ENCODE measurements at regions not wholly inside any gene's neighbourhood (a gene's known extent, or its start where the extent isn't known, plus 50 kb on each side); places are given as distances from the start of the nearest gene placed in this dataset.

DNA sequence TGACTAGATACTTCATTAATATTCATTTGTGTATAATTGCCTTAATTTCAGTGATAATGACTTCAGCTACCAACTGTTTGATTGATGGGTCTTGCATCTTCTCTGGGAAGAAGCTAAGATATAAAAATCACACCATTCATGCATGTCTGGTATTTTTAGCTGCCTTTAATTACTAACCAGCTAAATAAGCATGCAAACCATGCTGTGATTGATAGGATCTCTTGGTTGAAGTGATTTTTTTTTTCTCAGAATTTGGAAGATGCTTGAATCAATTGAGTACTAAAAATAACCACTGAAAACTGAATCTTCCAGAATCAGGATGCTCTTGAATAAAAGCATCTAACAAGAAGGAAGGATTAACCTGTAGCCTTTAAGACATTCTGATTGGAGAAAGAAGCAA is 668.8 kb downstream of the TDRD15 start:
- no peaks in the 10 kb centered on the region for H3K9me3 Mint-ChIP-seq (ENCODE audit: unreplicated experiment)
- H3K4me3 Mint-ChIP-seq (ENCODE audit: unreplicated experiment): no peak overlapping the region
- H3K4me1 ChIP-seq: no peaks in the 10 kb centered on the region
- H3K27me3 ChIP-seq (replicated peaks; ENCODE audit: control insufficient read depth, insufficient read depth, low read length): no peaks in the 10 kb centered on the region
- no peaks in the 10 kb centered on the region for H3K9me3 ChIP-seq
- H3K27ac Mint-ChIP-seq (ENCODE audit: unreplicated experiment): no peak overlapping the region
- no peaks in the 10 kb centered on the region for H3K27me3 Mint-ChIP-seq (ENCODE audit: insufficient read depth, unreplicated experiment)
- ChIA-PET POLR2A (no interaction called here), CTCF (no interaction called here)
- no peak overlapping the region for H3K4me3 ChIP-seq (ENCODE audit: low read depth, low read length)
- TF ChIP-seq, protein P1, sequence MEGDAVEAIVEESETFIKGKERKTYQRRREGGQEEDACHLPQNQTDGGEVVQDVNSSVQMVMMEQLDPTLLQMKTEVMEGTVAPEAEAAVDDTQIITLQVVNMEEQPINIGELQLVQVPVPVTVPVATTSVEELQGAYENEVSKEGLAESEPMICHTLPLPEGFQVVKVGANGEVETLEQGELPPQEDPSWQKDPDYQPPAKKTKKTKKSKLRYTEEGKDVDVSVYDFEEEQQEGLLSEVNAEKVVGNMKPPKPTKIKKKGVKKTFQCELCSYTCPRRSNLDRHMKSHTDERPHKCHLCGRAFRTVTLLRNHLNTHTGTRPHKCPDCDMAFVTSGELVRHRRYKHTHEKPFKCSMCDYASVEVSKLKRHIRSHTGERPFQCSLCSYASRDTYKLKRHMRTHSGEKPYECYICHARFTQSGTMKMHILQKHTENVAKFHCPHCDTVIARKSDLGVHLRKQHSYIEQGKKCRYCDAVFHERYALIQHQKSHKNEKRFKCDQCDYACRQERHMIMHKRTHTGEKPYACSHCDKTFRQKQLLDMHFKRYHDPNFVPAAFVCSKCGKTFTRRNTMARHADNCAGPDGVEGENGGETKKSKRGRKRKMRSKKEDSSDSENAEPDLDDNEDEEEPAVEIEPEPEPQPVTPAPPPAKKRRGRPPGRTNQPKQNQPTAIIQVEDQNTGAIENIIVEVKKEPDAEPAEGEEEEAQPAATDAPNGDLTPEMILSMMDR (IDR thresholded peaks at IDR 0.05; ENCODE audit: insufficient read depth in 1 of 2, low read depth in 1 of 2, low read length in 1 of 2, severe bottlenecking in 1 of 2, unreplicated experiment in 1 of 2): no peak
- H3K36me3 ChIP-seq (ENCODE audit: control insufficient read depth, insufficient read depth, low read length): no peaks in the 10 kb centered on the region
- intact Hi-C loops (cut with micrococcal nuclease; ENCODE audit: unreplicated experiment): no loop called here
- no peak for DNase-seq
- H3K36me3 Mint-ChIP-seq (ENCODE audit: insufficient read depth, unreplicated experiment): no peaks in the 10 kb centered on the region
- no peaks in the 10 kb centered on the region for H3K4me1 Mint-ChIP-seq (ENCODE audit: low read depth, unreplicated experiment)
- no TSS peak for BruUV-seq (replicated peaks)

DNA sequence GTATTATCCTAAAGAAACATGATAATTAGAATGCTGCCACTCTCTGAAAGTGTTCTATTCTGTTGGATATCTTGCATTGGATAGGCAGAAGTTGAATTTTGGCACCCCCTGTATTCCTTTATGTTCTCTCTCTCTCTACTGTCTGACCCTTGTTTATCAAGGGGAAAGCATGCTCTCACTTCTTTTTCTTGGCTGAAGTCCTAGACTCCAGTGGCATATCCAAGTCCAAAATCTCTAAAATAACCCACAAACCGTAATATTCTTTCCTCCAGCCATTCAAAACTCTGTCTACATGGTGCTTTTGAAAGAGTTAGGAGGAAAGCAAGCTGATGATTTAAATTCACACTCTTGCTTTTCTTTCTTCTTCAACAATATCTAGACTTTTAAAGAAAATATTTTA is 669.7 kb downstream of the TDRD15 start:
- H3K27me3 ChIP-seq (replicated peaks; ENCODE audit: control insufficient read depth, insufficient read depth, low read length): no peaks in the 10 kb centered on the region
- no peak overlapping the region for H3K27ac Mint-ChIP-seq (ENCODE audit: unreplicated experiment)
- no peaks in the 10 kb centered on the region for H3K9me3 Mint-ChIP-seq (ENCODE audit: unreplicated experiment)
- H3K4me3 Mint-ChIP-seq (ENCODE audit: unreplicated experiment): no peak overlapping the region
- no peaks in the 10 kb centered on the region for H3K36me3 Mint-ChIP-seq (ENCODE audit: insufficient read depth, unreplicated experiment)
- no peaks in the 10 kb centered on the region for H3K36me3 ChIP-seq (ENCODE audit: control insufficient read depth, insufficient read depth, low read length)
- TF ChIP-seq, protein P1 (IDR thresholded peaks at IDR 0.05; ENCODE audit: insufficient read depth in 1 of 2, low read depth in 1 of 2, low read length in 1 of 2, severe bottlenecking in 1 of 2, unreplicated experiment in 1 of 2): no peak
- H3K9me3 ChIP-seq: no peaks in the 10 kb centered on the region
- no peaks in the 10 kb centered on the region for H3K4me1 Mint-ChIP-seq (ENCODE audit: low read depth, unreplicated experiment)
- POLR2A ChIA-PET: no interaction called here
- CTCF ChIA-PET: no interaction called here
- no peaks in the 10 kb centered on the region for H3K4me1 ChIP-seq
- no TSS peak for BruUV-seq (replicated peaks)
- intact Hi-C loops (cut with micrococcal nuclease; ENCODE audit: unreplicated experiment): no loop called here
- DNase-seq: no peak
- no peak overlapping the region for H3K4me3 ChIP-seq (ENCODE audit: low read depth, low read length)
- peaks cover 2% of the 10 kb centered on the region for H3K27me3 Mint-ChIP-seq (ENCODE audit: insufficient read depth, unreplicated experiment)

DNA sequence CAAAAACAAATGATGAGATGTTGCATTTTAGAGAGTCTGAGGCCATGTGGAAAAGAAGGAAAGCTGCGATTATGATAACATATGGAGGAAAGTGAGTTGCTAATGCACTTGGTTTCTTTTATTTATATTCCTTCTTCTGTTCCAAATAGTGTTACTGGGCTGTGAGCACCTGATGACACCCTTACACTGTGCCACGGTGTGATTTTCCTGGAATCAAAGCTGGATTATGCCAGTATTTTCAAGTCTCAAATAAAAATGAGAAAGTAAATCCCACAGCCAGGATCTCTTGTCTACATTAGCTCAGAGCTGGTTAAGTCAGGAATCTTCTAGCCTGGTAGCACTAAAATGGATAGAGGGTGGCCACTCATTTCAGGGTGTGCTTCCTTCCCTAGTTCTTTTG is 670.8 kb downstream of the TDRD15 start:
- no peaks in the 10 kb centered on the region for H3K36me3 ChIP-seq (ENCODE audit: control insufficient read depth, insufficient read depth, low read length)
- no peak for DNase-seq
- intact Hi-C loops (cut with micrococcal nuclease; ENCODE audit: unreplicated experiment): no loop called here
- POLR2A ChIA-PET: no interaction called here
- CTCF ChIA-PET: no interaction called here
- H3K36me3 Mint-ChIP-seq (ENCODE audit: insufficient read depth, unreplicated experiment): no peaks in the 10 kb centered on the region
- BruUV-seq (replicated peaks): no TSS peak
- H3K27ac Mint-ChIP-seq (ENCODE audit: unreplicated experiment): no peak overlapping the region
- no peaks in the 10 kb centered on the region for H3K4me1 Mint-ChIP-seq (ENCODE audit: low read depth, unreplicated experiment)
- peaks cover 2% of the 10 kb centered on the region for H3K27me3 Mint-ChIP-seq (ENCODE audit: insufficient read depth, unreplicated experiment)
- no peaks in the 10 kb centered on the region for H3K27me3 ChIP-seq (replicated peaks; ENCODE audit: control insufficient read depth, insufficient read depth, low read length)
- no peak overlapping the region for H3K4me3 Mint-ChIP-seq (ENCODE audit: unreplicated experiment)
- H3K9me3 ChIP-seq: no peaks in the 10 kb centered on the region
- H3K4me3 ChIP-seq (ENCODE audit: low read depth, low read length): no peak overlapping the region
- no peaks in the 10 kb centered on the region for H3K4me1 ChIP-seq
- TF ChIP-seq, protein P1 (IDR thresholded peaks at IDR 0.05; ENCODE audit: insufficient read depth in 1 of 2, low read depth in 1 of 2, low read length in 1 of 2, severe bottlenecking in 1 of 2, unreplicated experiment in 1 of 2): no peak
- H3K9me3 Mint-ChIP-seq (ENCODE audit: unreplicated experiment): no peaks in the 10 kb centered on the region

All from Caco-2 (cell line).